ENCODE measurements at regions not wholly inside any gene's neighbourhood (a gene's known extent, or its start where the extent isn't known, plus 50 kb on each side); places are given as distances from the start of the nearest gene placed in this dataset.
A peak's percentile ranks its signal among the peaks of the same experiment; 100 is the strongest.

GRCh38 chr3:15923640-15924405, 126.0 kb upstream of the ANKRD28 start:
- no peak for TF ChIP-seq CTCF (IDR thresholded peaks at IDR 0.05; ENCODE audit: insufficient read depth, low read length)
- no peak for DNase-seq (ENCODE audit: low read depth)
- no peak overlapping the region for H3K4me3 ChIP-seq (ENCODE audit: low read depth, low read length)

- no peak overlapping the region for H3K4me3 ChIP-seq (ENCODE audit: low read depth, low read length)
- TF ChIP-seq CTCF (IDR thresholded peaks at IDR 0.05; ENCODE audit: insufficient read depth, low read length): no peak
- no peak for DNase-seq (ENCODE audit: low read depth)
Observed at GRCh38 chr3:15924914-15925313, 127.1 kb upstream of the ANKRD28 start.

GRCh38 chr3:15926871-15927270, 129.1 kb upstream of the ANKRD28 start:
- H3K4me3 ChIP-seq (ENCODE audit: low read depth, low read length): no peak overlapping the region
- TF ChIP-seq CTCF (IDR thresholded peaks at IDR 0.05; ENCODE audit: insufficient read depth, low read length): no peak
- DNase-seq (ENCODE audit: low read depth): no peak

GRCh38 chr3:15927969-15928368, 130.2 kb upstream of the ANKRD28 start:
- DNase-seq (ENCODE audit: low read depth): no peak
- H3K4me3 ChIP-seq (ENCODE audit: low read depth, low read length): no peak overlapping the region
- TF ChIP-seq CTCF (IDR thresholded peaks at IDR 0.05; ENCODE audit: insufficient read depth, low read length): no peak

GRCh38 chr3:15929944-15930571, 132.3 kb upstream of the ANKRD28 start:
- no peak overlapping the region for H3K4me3 ChIP-seq (ENCODE audit: low read depth, low read length)
- no peak for DNase-seq (ENCODE audit: low read depth)
- TF ChIP-seq CTCF (IDR thresholded peaks at IDR 0.05; ENCODE audit: insufficient read depth, low read length): no peak

- no peak for TF ChIP-seq CTCF (IDR thresholded peaks at IDR 0.05; ENCODE audit: insufficient read depth, low read length)
- no peak overlapping the region for H3K4me3 ChIP-seq (ENCODE audit: low read depth, low read length)
- peak; percentile 13 for DNase-seq (ENCODE audit: low read depth)
Observed at GRCh38 chr3:15932348-15933300, 134.8 kb upstream of the ANKRD28 start.

All from fibroblast of the aortic adventitia (primary cell).